ENCODE measurements at regions not wholly inside any gene's neighbourhood (a gene's known extent, or its start where the extent isn't known, plus 50 kb on each side); places are given as distances from the start of the nearest gene placed in this dataset.

DNA sequence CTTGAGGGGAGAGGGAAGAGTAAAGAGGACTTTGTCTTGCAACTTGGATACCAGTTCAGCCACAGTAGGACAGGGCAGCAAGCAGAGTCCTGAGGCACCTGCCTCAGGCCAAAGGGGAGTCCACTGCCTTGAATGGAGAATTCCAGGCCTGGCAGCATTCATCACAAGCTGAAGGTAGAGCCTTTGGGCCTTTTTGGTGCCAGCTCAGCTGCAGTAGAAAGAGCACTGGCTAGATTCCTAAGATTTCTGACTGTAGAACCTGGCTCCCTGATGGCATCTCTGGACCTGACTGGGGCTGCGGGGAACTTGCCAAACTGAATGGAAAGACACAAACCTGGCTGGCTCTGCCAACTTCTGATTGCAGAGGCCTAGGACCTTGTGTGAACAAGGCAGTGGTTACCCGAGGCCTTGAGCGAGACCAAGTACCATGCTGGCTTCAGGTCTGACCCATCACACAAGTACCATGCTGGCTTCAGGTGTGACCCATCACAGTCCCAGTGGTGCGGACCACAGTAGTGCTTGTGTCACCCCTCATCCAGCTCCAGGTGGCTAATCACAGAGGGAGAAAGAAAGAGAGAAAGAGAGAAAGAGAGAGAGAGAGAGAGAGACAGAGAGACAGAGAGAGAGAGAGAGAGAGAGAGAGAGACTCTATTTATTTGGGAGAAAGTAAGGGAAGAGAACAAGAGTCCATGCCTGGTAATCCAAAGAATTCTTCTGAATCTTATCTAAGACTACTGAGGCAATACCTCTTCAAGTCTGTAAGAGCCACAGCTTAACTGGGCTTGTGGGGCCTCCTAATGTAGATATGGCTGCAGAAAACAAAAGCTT, 137.6 kb upstream of the SPIN4 start (continued):
- no peak for TF ChIP-seq POU5F1 (IDR thresholded peaks at IDR 0.05; ENCODE audit: low read depth, low read length)
- no peak for TF ChIP-seq HDAC6 (IDR thresholded peaks at IDR 0.05; ENCODE audit: low read depth, low read length)
- TF ChIP-seq CHD7 (IDR thresholded peaks at IDR 0.05; ENCODE audit: insufficient replicate concordance, low read length), result no peak
- no peak for TF ChIP-seq TBP (IDR thresholded peaks at IDR 0.05; ENCODE audit: low read depth, low read length)
- TF ChIP-seq CBX8 (IDR thresholded peaks at IDR 0.05; ENCODE audit: borderline replicate concordance, low read depth, low read length), result no peak
